ENCODE measurements at regions not wholly inside any gene's neighbourhood (a gene's known extent, or its start where the extent isn't known, plus 50 kb on each side); places are given as distances from the start of the nearest gene placed in this dataset.
A peak's percentile ranks its signal among the peaks of the same experiment; 100 is the strongest.
"Not testable (repeated sequence)": the region's sequence is repeated elsewhere in the genome, so short reads cannot be mapped to it uniquely, and the experiment has no call there.

DNA sequence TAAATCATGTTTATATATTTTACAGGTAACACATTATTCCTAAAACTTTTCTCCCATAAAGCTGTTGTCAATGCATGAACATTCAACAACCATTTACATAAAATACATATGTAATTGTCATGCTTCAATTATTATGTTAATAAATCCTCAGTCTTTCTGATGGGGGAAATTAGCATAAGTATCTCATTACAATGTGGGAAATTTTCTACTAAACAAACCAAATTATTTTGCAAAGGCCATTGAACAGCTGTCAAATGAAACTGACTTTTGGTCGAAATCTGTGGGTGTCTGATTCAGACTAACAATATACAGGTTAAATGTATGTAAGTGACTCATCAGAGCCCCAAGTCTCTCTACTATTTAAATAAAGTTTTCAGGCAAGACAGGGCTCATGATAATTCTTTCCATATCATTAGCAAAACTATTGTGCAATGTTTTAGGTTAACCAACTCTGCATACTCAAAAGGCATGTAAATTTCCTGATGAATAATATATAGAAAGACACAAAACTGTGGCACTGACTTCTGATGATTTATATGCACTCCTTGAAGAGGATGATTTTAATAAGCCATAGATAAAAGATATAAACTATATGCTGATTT lies 795.3 kb upstream of the AADAT start:
- ChIA-PET CTCF (no interaction called here), POLR2A (no interaction called here)
- Mint-ChIP-seq H3K4me1 (no peaks in the 10 kb centered on the region), H3K36me3 (ENCODE audit: low read depth) (no peaks in the 10 kb centered on the region), H3K27me3 (no peaks in the 10 kb centered on the region), H3K9me3 (no peaks in the 10 kb centered on the region), H3K27ac (no peak overlapping the region), H3K4me3 (no peak overlapping the region)
- no peak for DNase-seq

DNA sequence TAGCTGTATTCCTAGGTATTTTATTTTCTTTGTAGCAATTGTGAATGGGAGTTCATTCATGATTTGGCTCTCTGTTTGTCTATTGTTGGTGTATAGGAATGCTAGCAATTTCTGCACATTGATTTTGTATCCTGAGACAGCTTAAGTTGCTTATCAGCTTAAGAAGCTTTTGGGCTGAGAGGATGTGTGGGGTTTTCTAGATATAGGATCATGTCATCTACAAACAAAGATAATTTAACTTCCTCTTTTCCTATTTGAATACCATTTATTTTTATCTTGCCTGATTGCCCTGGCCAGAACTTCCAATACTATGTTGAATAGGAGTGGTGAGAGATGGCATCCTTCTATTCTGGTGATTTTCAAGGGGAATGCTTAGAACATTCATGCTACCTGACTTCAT lies 791.9 kb upstream of the AADAT start:
- H3K27me3 Mint-ChIP-seq; H3K36me3 Mint-ChIP-seq (ENCODE audit: low read depth); H3K4me3 Mint-ChIP-seq; CTCF ChIA-PET; POLR2A ChIA-PET; DNase-seq; H3K9me3 Mint-ChIP-seq; H3K4me1 Mint-ChIP-seq; H3K27ac Mint-ChIP-seq: not testable (repeated sequence)

GRCh38 chr4:170875868-170876267 lies 786.1 kb upstream of the AADAT start:
- H3K36me3 Mint-ChIP-seq (ENCODE audit: low read depth) = no peaks in the 10 kb centered on the region
- H3K27ac Mint-ChIP-seq = no peak overlapping the region
- H3K4me1 Mint-ChIP-seq = no peaks in the 10 kb centered on the region
- no peak for DNase-seq
- CTCF ChIA-PET = no interaction called here
- H3K9me3 Mint-ChIP-seq = no peaks in the 10 kb centered on the region
- POLR2A ChIA-PET = no interaction called here
- no peaks in the 10 kb centered on the region for H3K27me3 Mint-ChIP-seq
- H3K4me3 Mint-ChIP-seq = no peak overlapping the region

GRCh38 chr4:170872794-170873193 lies 783.0 kb upstream of the AADAT start:
- Mint-ChIP-seq H3K27me3 (no peaks in the 10 kb centered on the region), H3K4me3 (no peak overlapping the region), H3K27ac (no peak overlapping the region), H3K9me3 (no peaks in the 10 kb centered on the region), H3K36me3 (ENCODE audit: low read depth) (no peaks in the 10 kb centered on the region), H3K4me1 (no peaks in the 10 kb centered on the region)
- CTCF ChIA-PET = no interaction called here
- POLR2A ChIA-PET = no interaction called here
- no peak for DNase-seq

- no peaks in the 10 kb centered on the region for H3K27me3 Mint-ChIP-seq
- ChIA-PET CTCF (no interaction called here), POLR2A (no interaction called here)
- no peak overlapping the region for H3K27ac Mint-ChIP-seq
- no peaks in the 10 kb centered on the region for H3K4me1 Mint-ChIP-seq
- DNase-seq = no peak
- H3K36me3 Mint-ChIP-seq (ENCODE audit: low read depth) = no peaks in the 10 kb centered on the region
- H3K4me3 Mint-ChIP-seq = no peak overlapping the region
- no peaks in the 10 kb centered on the region for H3K9me3 Mint-ChIP-seq
Measured at GRCh38 chr4:170868170-170868569, 778.4 kb upstream of the AADAT start.

DNA sequence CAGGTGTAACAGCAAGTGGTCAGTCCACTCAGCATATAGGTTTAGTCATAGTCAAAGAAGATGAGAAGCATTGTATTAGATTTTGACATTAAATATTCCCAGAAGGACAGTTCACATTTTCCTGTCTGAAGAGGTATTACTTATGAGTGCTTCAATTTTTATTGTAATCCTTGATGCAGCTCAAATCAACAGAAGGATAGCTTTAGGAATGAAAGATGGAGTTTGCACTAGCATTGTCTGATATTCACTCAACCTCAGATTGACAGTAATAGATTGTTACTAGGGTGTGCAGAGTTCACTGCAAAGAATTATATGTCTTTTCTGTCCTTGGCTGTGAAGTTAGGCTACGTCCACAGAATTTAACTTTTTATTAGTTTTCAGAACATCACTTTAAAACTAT lies 764.3 kb upstream of the AADAT start:
- POLR2A ChIA-PET = no interaction called here
- H3K36me3 Mint-ChIP-seq (ENCODE audit: low read depth) = no peaks in the 10 kb centered on the region
- CTCF ChIA-PET = no interaction called here

DNA sequence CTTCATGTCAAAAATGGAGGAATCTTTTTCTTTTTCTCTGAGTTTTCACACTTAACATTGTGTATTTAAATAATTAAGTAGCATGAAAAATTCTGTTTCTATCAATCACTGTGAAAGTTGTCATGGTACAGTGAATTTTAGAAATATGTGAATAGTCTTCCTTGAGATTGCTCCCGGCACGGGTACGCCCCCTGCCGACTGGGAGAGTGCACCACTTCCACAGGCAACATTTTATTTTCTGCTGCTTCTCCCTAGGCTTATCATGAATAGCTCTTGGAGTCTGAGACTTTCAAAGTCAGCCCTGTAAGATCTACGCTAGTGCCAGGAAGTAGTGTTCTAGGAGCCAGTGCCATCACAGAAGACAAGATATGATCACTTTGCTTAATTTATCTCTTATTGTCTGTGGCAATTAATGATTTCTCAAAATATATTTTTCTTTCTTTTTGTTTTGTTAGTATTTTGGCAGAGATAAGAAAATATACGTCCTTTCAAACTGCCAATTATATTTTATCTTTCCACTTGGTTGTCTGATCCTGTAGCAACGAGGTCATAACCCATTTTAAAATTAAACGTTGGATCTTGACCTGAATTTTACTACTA lies 763.8 kb upstream of the AADAT start:
- no peaks in the 10 kb centered on the region for H3K36me3 Mint-ChIP-seq (ENCODE audit: low read depth)
- POLR2A ChIA-PET = no interaction called here
- peak; percentile 7 for DNase-seq
- no peak overlapping the region for H3K4me3 Mint-ChIP-seq
- no peak overlapping the region for H3K27ac Mint-ChIP-seq
- no peaks in the 10 kb centered on the region for H3K9me3 Mint-ChIP-seq
- CTCF ChIA-PET = no interaction called here
- peaks cover 3% of the 10 kb centered on the region for H3K4me1 Mint-ChIP-seq
- no peaks in the 10 kb centered on the region for H3K27me3 Mint-ChIP-seq

More for the DNA sequence above, 764.3 kb upstream of the AADAT start:
- H3K9me3 Mint-ChIP-seq = no peaks in the 10 kb centered on the region
- H3K27me3 Mint-ChIP-seq = no peaks in the 10 kb centered on the region
- no peak for DNase-seq
- H3K4me1 Mint-ChIP-seq = peaks cover 3% of the 10 kb centered on the region
- no peak overlapping the region for H3K27ac Mint-ChIP-seq
- H3K4me3 Mint-ChIP-seq = no peak overlapping the region

- no peak overlapping the region for H3K27ac Mint-ChIP-seq
- no peaks in the 10 kb centered on the region for H3K27me3 Mint-ChIP-seq
- ChIA-PET POLR2A (no interaction called here), CTCF (no interaction called here)
- H3K4me3 Mint-ChIP-seq = no peak overlapping the region
- H3K36me3 Mint-ChIP-seq (ENCODE audit: low read depth) = no peaks in the 10 kb centered on the region
- H3K9me3 Mint-ChIP-seq = no peaks in the 10 kb centered on the region
- DNase-seq = no peak
- H3K4me1 Mint-ChIP-seq = peaks cover 3% of the 10 kb centered on the region
Measured at GRCh38 chr4:170849969-170850368, 760.2 kb upstream of the AADAT start.

- no peak for DNase-seq
- Mint-ChIP-seq H3K4me3 (no peak overlapping the region), H3K36me3 (ENCODE audit: low read depth) (no peaks in the 10 kb centered on the region), H3K27ac (no peak overlapping the region), H3K27me3 (no peaks in the 10 kb centered on the region), H3K9me3 (no peaks in the 10 kb centered on the region), H3K4me1 (no peaks in the 10 kb centered on the region)
- CTCF ChIA-PET = no interaction called here
- POLR2A ChIA-PET = no interaction called here
Measured at GRCh38 chr4:170827562-170828274, 738.0 kb upstream of the AADAT start.

DNA sequence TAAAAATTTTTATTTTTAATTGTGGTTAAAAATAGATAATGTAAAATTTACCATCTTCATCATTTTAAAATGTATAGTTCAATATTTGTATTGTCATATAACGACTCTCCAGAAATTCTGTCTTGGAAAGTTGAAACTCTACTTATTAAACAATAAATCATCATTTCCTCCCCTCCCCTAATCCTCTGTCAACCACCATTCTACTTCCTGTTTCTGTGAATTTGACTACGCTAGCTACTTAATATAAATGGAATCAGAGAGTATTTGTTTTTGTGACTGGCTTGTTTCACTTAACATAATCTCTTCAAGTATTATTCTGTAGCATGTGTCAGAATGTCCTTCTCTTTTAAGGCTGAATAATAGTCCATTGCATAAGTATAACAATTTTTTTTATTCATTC lies 729.0 kb upstream of the AADAT start:
- H3K4me1 Mint-ChIP-seq = no peaks in the 10 kb centered on the region
- no peak overlapping the region for H3K27ac Mint-ChIP-seq
- POLR2A ChIA-PET = no interaction called here
- H3K36me3 Mint-ChIP-seq (ENCODE audit: low read depth) = no peaks in the 10 kb centered on the region
- CTCF ChIA-PET = no interaction called here
- H3K4me3 Mint-ChIP-seq = no peak overlapping the region
- DNase-seq = no peak
- peaks cover 8% of the 10 kb centered on the region for H3K9me3 Mint-ChIP-seq
- no peaks in the 10 kb centered on the region for H3K27me3 Mint-ChIP-seq

- CTCF ChIA-PET = no interaction called here
- H3K27ac Mint-ChIP-seq = no peak overlapping the region
- POLR2A ChIA-PET = no interaction called here
- no peak overlapping the region for H3K4me3 Mint-ChIP-seq
- DNase-seq = no peak
- no peaks in the 10 kb centered on the region for H3K27me3 Mint-ChIP-seq
- no peaks in the 10 kb centered on the region for H3K4me1 Mint-ChIP-seq
- peaks cover 2% of the 10 kb centered on the region for H3K9me3 Mint-ChIP-seq
- no peaks in the 10 kb centered on the region for H3K36me3 Mint-ChIP-seq (ENCODE audit: low read depth)
Measured at GRCh38 chr4:170805352-170805751, 715.6 kb upstream of the AADAT start.

- Mint-ChIP-seq H3K4me3 (no peak overlapping the region), H3K27ac (no peak overlapping the region), H3K9me3 (peaks cover 2% of the 10 kb centered on the region), H3K4me1 (no peaks in the 10 kb centered on the region), H3K27me3 (no peaks in the 10 kb centered on the region), H3K36me3 (ENCODE audit: low read depth) (no peaks in the 10 kb centered on the region)
- DNase-seq = no peak
- ChIA-PET CTCF (no interaction called here), POLR2A (no interaction called here)
Measured at GRCh38 chr4:170804930-170805329, 715.2 kb upstream of the AADAT start.

DNA sequence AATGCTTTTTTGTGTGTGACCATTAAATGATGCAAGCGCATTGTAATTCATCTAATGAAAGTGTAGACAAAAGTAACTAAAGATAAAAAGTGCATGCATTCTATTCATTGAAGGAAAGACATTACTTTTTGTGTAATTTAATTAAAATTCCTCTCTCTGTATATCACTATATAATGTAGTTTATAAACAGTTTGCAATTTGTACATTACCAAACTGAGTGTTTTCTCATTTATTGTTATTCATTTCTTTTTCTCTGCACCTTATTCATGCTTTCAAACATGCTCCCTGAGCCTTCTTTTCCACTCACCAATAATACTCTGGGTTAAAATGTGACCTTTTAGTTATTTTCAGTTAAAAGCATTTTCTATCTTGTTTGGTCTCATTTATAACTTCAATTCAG lies 713.7 kb upstream of the AADAT start:
- no peak overlapping the region for H3K4me3 Mint-ChIP-seq
- H3K4me1 Mint-ChIP-seq = no peaks in the 10 kb centered on the region
- ChIA-PET POLR2A (no interaction called here), CTCF (no interaction called here)
- no peak overlapping the region for H3K27ac Mint-ChIP-seq
- H3K9me3 Mint-ChIP-seq = no peaks in the 10 kb centered on the region
- H3K27me3 Mint-ChIP-seq = no peaks in the 10 kb centered on the region
- DNase-seq = no peak
- H3K36me3 Mint-ChIP-seq (ENCODE audit: low read depth) = no peaks in the 10 kb centered on the region

DNA sequence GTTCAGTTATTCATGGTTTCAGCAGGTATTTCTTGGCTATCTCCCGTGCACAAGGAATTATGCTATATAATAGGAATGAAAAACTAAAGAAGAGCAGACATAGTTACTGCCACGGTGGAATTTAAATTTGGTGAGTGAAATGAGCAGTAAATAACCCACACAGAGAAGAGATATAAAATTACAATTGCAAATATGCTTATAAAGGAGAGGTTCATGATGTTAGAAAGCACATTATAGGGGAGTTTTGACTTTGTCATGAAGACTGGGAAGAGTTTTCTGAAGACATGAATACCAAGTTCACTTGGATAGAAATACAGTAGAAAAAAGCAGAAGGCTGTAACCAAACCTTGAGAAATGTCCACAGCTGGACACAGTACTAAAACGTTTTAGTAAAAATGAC lies 712.0 kb upstream of the AADAT start:
- no peak overlapping the region for H3K27ac Mint-ChIP-seq
- no peaks in the 10 kb centered on the region for H3K9me3 Mint-ChIP-seq
- no peaks in the 10 kb centered on the region for H3K36me3 Mint-ChIP-seq (ENCODE audit: low read depth)
- POLR2A ChIA-PET = no interaction called here
- H3K27me3 Mint-ChIP-seq = no peaks in the 10 kb centered on the region
- H3K4me3 Mint-ChIP-seq = no peak overlapping the region
- DNase-seq = no peak
- CTCF ChIA-PET = no interaction called here
- H3K4me1 Mint-ChIP-seq = no peaks in the 10 kb centered on the region
